ENCODE measurements at regions not wholly inside any gene's neighbourhood (a gene's known extent, or its start where the extent isn't known, plus 50 kb on each side); places are given as distances from the start of the nearest gene placed in this dataset.

DNA sequence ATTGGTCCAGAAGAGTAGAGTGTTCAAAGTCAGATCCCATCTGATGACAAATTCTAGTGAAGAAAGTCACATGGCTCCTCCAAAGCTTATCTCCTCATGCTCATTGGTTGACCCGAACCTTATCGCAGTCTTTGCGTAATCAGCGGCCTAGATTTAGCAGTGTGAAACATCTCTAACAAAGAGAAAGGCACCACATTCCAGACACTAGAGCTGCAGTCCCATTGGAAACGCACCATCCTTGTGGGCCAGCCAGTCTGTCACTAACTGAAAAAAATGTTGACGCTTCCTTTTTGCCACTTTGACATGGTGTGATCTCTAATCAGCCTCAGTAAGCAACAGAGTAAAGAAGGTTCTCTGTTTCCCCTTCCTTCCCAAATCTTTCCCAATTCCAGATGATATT is 458.0 kb upstream of the WWC1 start:
- H3K4me1 Mint-ChIP-seq = peaks cover 7% of the 10 kb centered on the region
- Histone ChIP-seq H2AFZ (ENCODE audit: insufficient read depth, low read depth, low read length, poor library complexity, severe bottlenecking) (no peak overlapping the region), H3K4me2 (replicated peaks; ENCODE audit: extremely low read depth, low read length, poor library complexity, severe bottlenecking) (no peak overlapping the region), H3K4me1 (ENCODE audit: control insufficient read depth in 1 of 2, insufficient read depth in 2 of 2, low read length in 2 of 2) (no peaks in the 10 kb centered on the region), H3K27me3 (ENCODE audit: control insufficient read depth in 2 of 2, insufficient read depth in 2 of 2, low read length in 2 of 2) (no peaks in the 10 kb centered on the region), H3K27ac (ENCODE audit: low read depth in 1 of 2, low read length in 2 of 2) (no peak overlapping the region), H3K9ac (ENCODE audit: insufficient read depth, low read length, poor library complexity, severe bottlenecking) (no peak overlapping the region), H3K36me3 (replicated peaks in 1 of 2; ENCODE audit: control insufficient read depth in 1 of 2, insufficient read depth in 2 of 2, low read length in 2 of 2) (no peaks in the 10 kb centered on the region), H4K20me1 (ENCODE audit: insufficient read depth, low read length) (no peaks in the 10 kb centered on the region), H3K4me3 (replicated peaks in 1 of 3; ENCODE audit: low read depth in 2 of 3, low read length in 3 of 3) (no peak overlapping the region), H3K9me3 (replicated peaks in 1 of 2; ENCODE audit: control insufficient read depth in 1 of 2, insufficient read depth in 1 of 2, low read length in 2 of 2) (no peaks in the 10 kb centered on the region), H3K79me2 (ENCODE audit: insufficient read depth, low read length) (no peaks in the 10 kb centered on the region)
- H3K4me3 Mint-ChIP-seq = no peak overlapping the region
- H3K27me3 Mint-ChIP-seq (ENCODE audit: low read depth in 3 of 3) = peaks cover 0 to 2% (median 1%) of the 10 kb centered on the region in 3 donors
- H3K36me3 Mint-ChIP-seq = no peaks in the 10 kb centered on the region
- peaks cover 0 to 3% (median 0%) of the 10 kb centered on the region in 7 donors for H3K9me3 Mint-ChIP-seq
- 100% methylated on average over 5 of the region's 6 CpGs for WGBS (ENCODE audit: insufficient coverage)
- H3K27ac Mint-ChIP-seq = no peak overlapping the region
- no peak for DNase-seq
- intact Hi-C loops (cut with micrococcal nuclease) = no loop called here
- TF ChIP-seq, protein P1, sequence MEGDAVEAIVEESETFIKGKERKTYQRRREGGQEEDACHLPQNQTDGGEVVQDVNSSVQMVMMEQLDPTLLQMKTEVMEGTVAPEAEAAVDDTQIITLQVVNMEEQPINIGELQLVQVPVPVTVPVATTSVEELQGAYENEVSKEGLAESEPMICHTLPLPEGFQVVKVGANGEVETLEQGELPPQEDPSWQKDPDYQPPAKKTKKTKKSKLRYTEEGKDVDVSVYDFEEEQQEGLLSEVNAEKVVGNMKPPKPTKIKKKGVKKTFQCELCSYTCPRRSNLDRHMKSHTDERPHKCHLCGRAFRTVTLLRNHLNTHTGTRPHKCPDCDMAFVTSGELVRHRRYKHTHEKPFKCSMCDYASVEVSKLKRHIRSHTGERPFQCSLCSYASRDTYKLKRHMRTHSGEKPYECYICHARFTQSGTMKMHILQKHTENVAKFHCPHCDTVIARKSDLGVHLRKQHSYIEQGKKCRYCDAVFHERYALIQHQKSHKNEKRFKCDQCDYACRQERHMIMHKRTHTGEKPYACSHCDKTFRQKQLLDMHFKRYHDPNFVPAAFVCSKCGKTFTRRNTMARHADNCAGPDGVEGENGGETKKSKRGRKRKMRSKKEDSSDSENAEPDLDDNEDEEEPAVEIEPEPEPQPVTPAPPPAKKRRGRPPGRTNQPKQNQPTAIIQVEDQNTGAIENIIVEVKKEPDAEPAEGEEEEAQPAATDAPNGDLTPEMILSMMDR (IDR thresholded peaks at IDR 0.05) = no peak

DNA sequence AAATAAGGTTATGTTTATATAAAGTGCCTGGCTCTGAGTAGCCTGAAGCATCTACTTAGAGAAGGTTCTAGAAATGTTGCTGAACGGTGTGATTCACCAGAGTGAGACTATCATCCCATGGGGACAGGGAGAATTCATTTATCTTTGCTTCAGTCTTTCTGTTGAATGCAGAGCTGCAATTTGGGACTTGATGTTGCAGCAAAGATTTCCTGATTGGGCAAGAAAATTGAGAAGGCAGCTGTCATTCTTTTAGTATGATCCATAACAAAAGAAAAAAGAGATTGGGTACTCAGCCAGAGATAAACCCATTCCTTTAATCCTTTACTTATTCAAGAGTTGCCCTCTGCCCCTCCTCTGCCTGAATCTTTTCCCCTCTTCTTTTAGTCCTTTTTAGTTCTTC is 456.3 kb upstream of the WWC1 start:
- no peaks in the 10 kb centered on the region for H3K9me3 ChIP-seq (replicated peaks in 1 of 2; ENCODE audit: control insufficient read depth in 1 of 2, insufficient read depth in 1 of 2, low read length in 2 of 2)
- no peak for DNase-seq
- no peaks in the 10 kb centered on the region for H3K36me3 Mint-ChIP-seq
- H3K9ac ChIP-seq (ENCODE audit: insufficient read depth, low read length, poor library complexity, severe bottlenecking) = no peak overlapping the region
- no peak overlapping the region for H3K4me3 ChIP-seq (replicated peaks in 1 of 3; ENCODE audit: low read depth in 2 of 3, low read length in 3 of 3)
- no peaks in the 10 kb centered on the region for H3K27me3 ChIP-seq (ENCODE audit: control insufficient read depth in 2 of 2, insufficient read depth in 2 of 2, low read length in 2 of 2)
- H3K27ac ChIP-seq (ENCODE audit: low read depth in 1 of 2, low read length in 2 of 2) = no peak overlapping the region
- no CpG with 5 or more reads among the region's 1 CpG for WGBS (ENCODE audit: insufficient coverage)
- H2AFZ ChIP-seq (ENCODE audit: insufficient read depth, low read depth, low read length, poor library complexity, severe bottlenecking) = no peak overlapping the region
- TF ChIP-seq, protein P1 (IDR thresholded peaks at IDR 0.05) = no peak
- H3K36me3 ChIP-seq (replicated peaks in 1 of 2; ENCODE audit: control insufficient read depth in 1 of 2, insufficient read depth in 2 of 2, low read length in 2 of 2) = no peaks in the 10 kb centered on the region
- no peaks in the 10 kb centered on the region for H3K79me2 ChIP-seq (ENCODE audit: insufficient read depth, low read length)
- peaks cover 0 to 2% (median 1%) of the 10 kb centered on the region in 3 donors for H3K27me3 Mint-ChIP-seq (ENCODE audit: low read depth in 3 of 3)
- peaks cover 0 to 3% (median 0%) of the 10 kb centered on the region in 7 donors for H3K9me3 Mint-ChIP-seq
- intact Hi-C loops (cut with micrococcal nuclease) = no loop called here
- H3K27ac Mint-ChIP-seq = no peak overlapping the region
- H4K20me1 ChIP-seq (ENCODE audit: insufficient read depth, low read length) = no peaks in the 10 kb centered on the region
- H3K4me3 Mint-ChIP-seq = no peak overlapping the region
- H3K4me1 Mint-ChIP-seq = peaks cover 7% of the 10 kb centered on the region
- no peaks in the 10 kb centered on the region for H3K4me1 ChIP-seq (ENCODE audit: control insufficient read depth in 1 of 2, insufficient read depth in 2 of 2, low read length in 2 of 2)
- no peak overlapping the region for H3K4me2 ChIP-seq (replicated peaks; ENCODE audit: extremely low read depth, low read length, poor library complexity, severe bottlenecking)

All from CD14-positive monocyte (primary cell).